ENCODE measurements at regions not wholly inside any gene's neighbourhood (a gene's known extent, or its start where the extent isn't known, plus 50 kb on each side); places are given as distances from the start of the nearest gene placed in this dataset.

- H3K79me2 ChIP-seq (ENCODE audit: control insufficient read depth, insufficient read depth, low read length) = no peaks in the 10 kb centered on the region
- H3K36me3 ChIP-seq (ENCODE audit: control insufficient read depth, insufficient read depth, low read length) = no peaks in the 10 kb centered on the region
- no peak overlapping the region for H2BK5ac ChIP-seq (ENCODE audit: low read length)
- H2AK5ac ChIP-seq (ENCODE audit: low read length) = no peak overlapping the region
- no peak overlapping the region for H3K4me2 ChIP-seq (ENCODE audit: low read length)
- H3K23ac ChIP-seq (ENCODE audit: low read length) = no peak overlapping the region
- no peak overlapping the region for H3K4ac ChIP-seq (ENCODE audit: low read depth, low read length)
- H3K56ac ChIP-seq (ENCODE audit: low read length) = no peak overlapping the region
- H2BK15ac ChIP-seq (replicated peaks; ENCODE audit: low read depth) = no peak overlapping the region
- no peak overlapping the region for H4K8ac ChIP-seq (ENCODE audit: low read depth, low read length)
- H2BK120ac ChIP-seq (ENCODE audit: low read depth, low read length) = no peak overlapping the region
- H3K18ac ChIP-seq (ENCODE audit: low read length) = no peak overlapping the region
- no peak for DNase-seq
- no peaks in the 10 kb centered on the region for H3K4me1 ChIP-seq (ENCODE audit: control insufficient read depth, low read depth, low read length)
- H3K4me3 ChIP-seq (ENCODE audit: low read length) = no peak overlapping the region
- H3K9ac ChIP-seq (ENCODE audit: low read length) = no peak overlapping the region
- H3K27me3 ChIP-seq (ENCODE audit: insufficient read depth, low read length, poor library complexity) = no peaks in the 10 kb centered on the region
- no peak overlapping the region for H4K5ac ChIP-seq (ENCODE audit: low read length)
- no peak overlapping the region for H3K27ac ChIP-seq (ENCODE audit: low read depth, low read length)
- no peaks in the 10 kb centered on the region for H3K79me1 ChIP-seq (ENCODE audit: low read length)
These were observed 197.3 kb upstream of the IVNS1ABP start for GRCh38 chr1:185514311-185514710.

GRCh38 chr1:185512442-185512841 lies 195.4 kb upstream of the IVNS1ABP start:
- Histone ChIP-seq H2BK120ac (ENCODE audit: low read depth, low read length) (no peak overlapping the region), H3K36me3 (ENCODE audit: control insufficient read depth, insufficient read depth, low read length) (no peaks in the 10 kb centered on the region), H3K9ac (ENCODE audit: low read length) (no peak overlapping the region), H3K56ac (ENCODE audit: low read length) (no peak overlapping the region), H3K4me2 (ENCODE audit: low read length) (no peak overlapping the region), H3K27ac (ENCODE audit: low read depth, low read length) (no peak overlapping the region), H2BK5ac (ENCODE audit: low read length) (no peak overlapping the region), H3K79me2 (ENCODE audit: control insufficient read depth, insufficient read depth, low read length) (no peaks in the 10 kb centered on the region), H3K79me1 (ENCODE audit: low read length) (no peaks in the 10 kb centered on the region), H2AK5ac (ENCODE audit: low read length) (no peak overlapping the region), H2BK15ac (replicated peaks; ENCODE audit: low read depth) (no peak overlapping the region), H3K18ac (ENCODE audit: low read length) (no peak overlapping the region), H3K4me1 (ENCODE audit: control insufficient read depth, low read depth, low read length) (no peaks in the 10 kb centered on the region), H3K4ac (ENCODE audit: low read depth, low read length) (no peak overlapping the region), H3K4me3 (ENCODE audit: low read length) (no peak overlapping the region), H4K5ac (ENCODE audit: low read length) (no peak overlapping the region), H3K27me3 (ENCODE audit: insufficient read depth, low read length, poor library complexity) (no peaks in the 10 kb centered on the region), H3K23ac (ENCODE audit: low read length) (no peak overlapping the region), H4K8ac (ENCODE audit: low read depth, low read length) (no peak overlapping the region)
- no CpG with 5 or more reads among the region's 4 CpGs for WGBS (ENCODE audit: extremely low coverage, insufficient coverage, low lambda C conversion rate)
- DNase-seq = no peak

DNA sequence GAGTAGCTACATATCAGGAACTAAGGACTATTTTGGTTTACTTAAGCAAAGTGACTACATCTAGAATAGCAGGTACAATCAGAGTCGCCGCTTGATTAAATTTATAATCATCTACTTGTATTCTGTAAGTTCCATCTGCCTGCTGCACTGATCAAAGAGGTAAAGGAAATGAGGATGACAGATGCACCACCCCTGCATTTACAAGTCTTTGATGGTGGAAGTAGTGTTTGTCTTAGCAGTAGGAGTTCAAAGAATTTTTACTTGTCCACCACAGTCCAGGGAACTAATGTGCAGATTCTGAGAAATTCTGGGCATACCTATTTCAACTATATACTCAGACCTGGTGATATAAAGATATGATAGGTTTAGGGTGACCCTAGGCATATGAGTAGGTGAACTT lies 184.1 kb upstream of the IVNS1ABP start:
- H3K23ac ChIP-seq (ENCODE audit: low read length) = no peak overlapping the region
- no peak overlapping the region for H3K9ac ChIP-seq (ENCODE audit: low read length)
- no peak overlapping the region for H2AK5ac ChIP-seq (ENCODE audit: low read length)
- DNase-seq = no peak
- H3K56ac ChIP-seq (ENCODE audit: low read length) = no peak overlapping the region
- no peaks in the 10 kb centered on the region for H3K4me1 ChIP-seq (ENCODE audit: control insufficient read depth, low read depth, low read length)
- no peaks in the 10 kb centered on the region for H3K79me1 ChIP-seq (ENCODE audit: low read length)
- H4K5ac ChIP-seq (ENCODE audit: low read length) = no peak overlapping the region
- no peak overlapping the region for H2BK15ac ChIP-seq (replicated peaks; ENCODE audit: low read depth)
- H3K4ac ChIP-seq (ENCODE audit: low read depth, low read length) = no peak overlapping the region
- no CpG with 5 or more reads among the region's 2 CpGs for WGBS (ENCODE audit: extremely low coverage, insufficient coverage, low lambda C conversion rate)
- H2BK5ac ChIP-seq (ENCODE audit: low read length) = no peak overlapping the region
- H3K18ac ChIP-seq (ENCODE audit: low read length) = no peak overlapping the region
- no peak overlapping the region for H3K4me3 ChIP-seq (ENCODE audit: low read length)
- H3K27ac ChIP-seq (ENCODE audit: low read depth, low read length) = no peak overlapping the region
- no peak overlapping the region for H2BK120ac ChIP-seq (ENCODE audit: low read depth, low read length)
- H4K8ac ChIP-seq (ENCODE audit: low read depth, low read length) = no peak overlapping the region
- H3K4me2 ChIP-seq (ENCODE audit: low read length) = no peak overlapping the region
- no peaks in the 10 kb centered on the region for H3K36me3 ChIP-seq (ENCODE audit: control insufficient read depth, insufficient read depth, low read length)
- H3K27me3 ChIP-seq (ENCODE audit: insufficient read depth, low read length, poor library complexity) = no peaks in the 10 kb centered on the region
- H3K79me2 ChIP-seq (ENCODE audit: control insufficient read depth, insufficient read depth, low read length) = no peaks in the 10 kb centered on the region

GRCh38 chr1:185500001-185500626 lies 183.1 kb upstream of the IVNS1ABP start:
- Histone ChIP-seq H3K18ac (ENCODE audit: low read length) (no peak overlapping the region), H3K79me2 (ENCODE audit: control insufficient read depth, insufficient read depth, low read length) (no peaks in the 10 kb centered on the region), H2BK15ac (replicated peaks; ENCODE audit: low read depth) (no peak overlapping the region), H3K36me3 (ENCODE audit: control insufficient read depth, insufficient read depth, low read length) (no peaks in the 10 kb centered on the region), H4K5ac (ENCODE audit: low read length) (no peak overlapping the region), H3K27me3 (ENCODE audit: insufficient read depth, low read length, poor library complexity) (no peaks in the 10 kb centered on the region), H2AK5ac (ENCODE audit: low read length) (no peak overlapping the region), H3K9ac (ENCODE audit: low read length) (no peak overlapping the region), H3K4me1 (ENCODE audit: control insufficient read depth, low read depth, low read length) (no peaks in the 10 kb centered on the region), H3K23ac (ENCODE audit: low read length) (no peak overlapping the region), H3K79me1 (ENCODE audit: low read length) (no peaks in the 10 kb centered on the region), H3K4ac (ENCODE audit: low read depth, low read length) (no peak overlapping the region), H4K8ac (ENCODE audit: low read depth, low read length) (no peak overlapping the region), H3K4me2 (ENCODE audit: low read length) (no peak overlapping the region), H3K56ac (ENCODE audit: low read length) (no peak overlapping the region), H3K4me3 (ENCODE audit: low read length) (no peak overlapping the region), H3K27ac (ENCODE audit: low read depth, low read length) (no peak overlapping the region), H2BK5ac (ENCODE audit: low read length) (no peak overlapping the region), H2BK120ac (ENCODE audit: low read depth, low read length) (no peak overlapping the region)
- DNase-seq = no peak
- no CpG with 5 or more reads among the region's 4 CpGs for WGBS (ENCODE audit: extremely low coverage, insufficient coverage, low lambda C conversion rate)

- Histone ChIP-seq H3K4me1 (ENCODE audit: control insufficient read depth, low read depth, low read length) (no peaks in the 10 kb centered on the region), H2BK15ac (replicated peaks; ENCODE audit: low read depth) (no peak overlapping the region), H2AK5ac (ENCODE audit: low read length) (no peak overlapping the region), H3K4me2 (ENCODE audit: low read length) (no peak overlapping the region), H3K56ac (ENCODE audit: low read length) (no peak overlapping the region), H2BK5ac (ENCODE audit: low read length) (no peak overlapping the region), H3K4me3 (ENCODE audit: low read length) (no peak overlapping the region), H3K36me3 (ENCODE audit: control insufficient read depth, insufficient read depth, low read length) (no peaks in the 10 kb centered on the region), H3K79me1 (ENCODE audit: low read length) (no peaks in the 10 kb centered on the region), H3K18ac (ENCODE audit: low read length) (no peak overlapping the region), H4K5ac (ENCODE audit: low read length) (no peak overlapping the region), H3K4ac (ENCODE audit: low read depth, low read length) (no peak overlapping the region), H4K8ac (ENCODE audit: low read depth, low read length) (no peak overlapping the region), H3K23ac (ENCODE audit: low read length) (no peak overlapping the region), H3K27ac (ENCODE audit: low read depth, low read length) (no peak overlapping the region), H3K27me3 (ENCODE audit: insufficient read depth, low read length, poor library complexity) (no peaks in the 10 kb centered on the region), H2BK120ac (ENCODE audit: low read depth, low read length) (no peak overlapping the region), H3K79me2 (ENCODE audit: control insufficient read depth, insufficient read depth, low read length) (no peaks in the 10 kb centered on the region), H3K9ac (ENCODE audit: low read length) (no peak overlapping the region)
- WGBS (ENCODE audit: extremely low coverage, insufficient coverage, low lambda C conversion rate) = no CpG with 5 or more reads among the region's 2 CpGs
- DNase-seq = no peak
These were observed 181.2 kb upstream of the IVNS1ABP start for GRCh38 chr1:185498207-185498606.

DNA sequence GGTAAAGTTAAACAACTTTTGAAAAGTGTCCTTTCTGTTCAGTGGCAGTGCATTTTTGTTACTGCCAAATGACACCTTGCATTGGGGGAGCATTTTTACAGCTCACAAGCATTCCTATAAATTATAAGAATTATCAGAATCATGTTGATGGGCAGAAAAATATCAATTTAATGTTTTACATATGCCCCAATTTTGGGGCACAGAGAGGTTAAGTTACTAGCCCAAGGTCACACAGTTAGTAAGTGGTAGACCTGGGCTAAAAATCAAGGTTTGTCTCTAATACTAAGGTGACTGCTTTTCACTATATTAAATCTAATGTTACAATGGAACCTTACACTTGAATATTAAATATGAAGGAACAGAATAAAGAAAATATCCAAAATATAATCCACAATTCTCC lies 180.1 kb upstream of the IVNS1ABP start:
- no peak overlapping the region for H2BK15ac ChIP-seq (replicated peaks; ENCODE audit: low read depth)
- no peaks in the 10 kb centered on the region for H3K79me1 ChIP-seq (ENCODE audit: low read length)
- no peak overlapping the region for H3K27ac ChIP-seq (ENCODE audit: low read depth, low read length)
- H2BK5ac ChIP-seq (ENCODE audit: low read length) = no peak overlapping the region
- no peak overlapping the region for H3K9ac ChIP-seq (ENCODE audit: low read length)
- H3K79me2 ChIP-seq (ENCODE audit: control insufficient read depth, insufficient read depth, low read length) = no peaks in the 10 kb centered on the region
- H3K4me1 ChIP-seq (ENCODE audit: control insufficient read depth, low read depth, low read length) = no peaks in the 10 kb centered on the region
- H3K4me2 ChIP-seq (ENCODE audit: low read length) = no peak overlapping the region
- no peaks in the 10 kb centered on the region for H3K36me3 ChIP-seq (ENCODE audit: control insufficient read depth, insufficient read depth, low read length)
- H3K23ac ChIP-seq (ENCODE audit: low read length) = no peak overlapping the region
- H4K5ac ChIP-seq (ENCODE audit: low read length) = no peak overlapping the region
- H3K18ac ChIP-seq (ENCODE audit: low read length) = no peak overlapping the region
- no peak overlapping the region for H3K4me3 ChIP-seq (ENCODE audit: low read length)
- no peak overlapping the region for H3K4ac ChIP-seq (ENCODE audit: low read depth, low read length)
- no peaks in the 10 kb centered on the region for H3K27me3 ChIP-seq (ENCODE audit: insufficient read depth, low read length, poor library complexity)
- H2AK5ac ChIP-seq (ENCODE audit: low read length) = no peak overlapping the region
- DNase-seq = no peak
- no peak overlapping the region for H4K8ac ChIP-seq (ENCODE audit: low read depth, low read length)
- H3K56ac ChIP-seq (ENCODE audit: low read length) = no peak overlapping the region
- H2BK120ac ChIP-seq (ENCODE audit: low read depth, low read length) = no peak overlapping the region
